GM21390 (cell line): ENCODE measurements at regions not wholly inside any gene's neighbourhood (a gene's known extent, or its start where the extent isn't known, plus 50 kb on each side); places are given as distances from the start of the nearest gene placed in this dataset.

Experiments used
- ATAC-seq: cut with Tn5 transposase; IDR thresholded peaks from one replicate; pipeline ENCODE4 v1.9.1; 2021; ENCODE audit not compliant: unreplicated experiment

DNA sequence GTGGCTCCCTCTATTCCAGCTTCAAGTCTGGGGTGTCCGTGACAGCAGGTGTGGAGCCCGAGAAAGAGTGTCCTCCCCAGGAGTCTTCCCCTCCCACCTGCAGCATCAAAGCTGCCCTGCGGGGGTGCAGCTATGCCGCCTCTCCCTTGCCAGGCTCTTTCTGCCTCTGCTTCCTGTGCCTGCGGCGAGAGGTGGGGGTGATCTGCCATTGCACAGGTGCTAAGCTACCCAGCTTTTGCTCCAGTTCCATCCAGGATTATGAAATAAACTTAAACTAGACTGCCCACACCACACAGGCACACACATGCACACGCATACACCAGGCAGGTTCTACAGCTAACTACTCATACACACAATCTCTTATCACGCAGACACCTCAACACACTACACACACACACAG, 104.7 kb upstream of the CLDN10 start:
- no peak for ATAC-seq

GRCh38 chr13:95451656-95452055, 100.9 kb upstream of the CLDN10 start:
- no peak for ATAC-seq

- ATAC-seq = no peak
These were observed 100.1 kb upstream of the CLDN10 start for GRCh38 chr13:95452375-95452774.

- no peak for ATAC-seq
These were observed 96.7 kb upstream of the CLDN10 start for GRCh38 chr13:95455782-95456181.

GRCh38 chr13:95456815-95457214, 95.7 kb upstream of the CLDN10 start:
- ATAC-seq = peak; percentile 19

DNA sequence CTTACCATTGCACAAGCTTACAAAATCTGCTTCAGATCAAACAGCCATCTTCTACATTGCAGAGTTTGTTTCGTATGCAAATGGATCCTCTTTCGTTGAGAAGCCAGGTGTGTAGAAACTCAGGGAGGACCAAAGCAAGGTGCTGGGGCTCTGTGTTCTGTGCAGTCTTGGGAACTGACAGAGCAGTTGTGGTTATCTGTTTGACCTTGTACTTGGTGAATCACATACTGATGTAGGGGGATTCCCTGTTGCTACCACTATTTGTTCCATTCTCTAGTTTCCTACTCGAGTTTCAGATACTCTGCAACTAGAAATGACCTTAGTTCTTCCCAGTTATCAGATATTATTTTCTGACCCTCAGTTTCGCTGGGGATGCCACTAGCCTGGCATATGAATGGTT, 95.2 kb upstream of the CLDN10 start:
- peak; percentile 94 for ATAC-seq

DNA sequence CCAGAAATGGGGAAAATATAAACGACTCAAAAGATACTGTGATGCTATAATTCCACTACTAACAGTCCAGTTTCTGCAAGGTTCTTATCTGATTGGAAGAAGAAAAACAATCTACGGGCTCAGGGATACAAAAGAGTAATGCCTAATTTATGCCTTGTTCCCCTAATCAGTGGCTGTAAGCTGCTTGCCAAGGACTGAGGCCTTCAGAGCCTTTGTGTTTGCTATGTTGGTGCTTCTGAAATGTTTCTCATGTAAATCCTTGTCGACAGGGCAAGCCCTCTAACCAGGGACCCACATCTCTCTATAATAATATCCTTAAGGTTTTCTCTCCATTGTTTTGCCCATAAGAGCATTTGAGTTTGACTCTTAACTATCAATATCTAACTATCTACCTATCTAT, 89.7 kb upstream of the CLDN10 start:
- no peak for ATAC-seq

DNA sequence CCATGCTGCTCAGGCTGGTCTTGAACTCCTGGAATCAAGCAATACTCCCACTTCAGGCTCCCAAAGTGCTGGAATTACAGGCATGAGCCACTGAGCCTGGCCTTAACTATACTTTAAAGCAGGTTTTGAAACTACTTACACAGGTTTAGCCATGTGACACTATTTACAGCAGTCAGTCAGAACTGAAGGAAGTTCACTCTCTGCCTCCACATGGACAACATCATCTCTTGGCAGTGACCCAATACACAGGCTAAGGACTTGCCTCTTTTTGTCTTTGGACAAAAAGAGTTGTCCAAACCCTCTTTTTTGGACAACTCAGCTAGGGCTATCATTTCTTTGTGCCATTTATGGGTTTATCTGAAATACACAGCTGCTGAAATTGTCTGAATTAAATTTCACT, 89.0 kb upstream of the CLDN10 start:
- ATAC-seq = no peak

GRCh38 chr13:95470574-95471366, 81.8 kb upstream of the CLDN10 start:
- ATAC-seq = no peak

DNA sequence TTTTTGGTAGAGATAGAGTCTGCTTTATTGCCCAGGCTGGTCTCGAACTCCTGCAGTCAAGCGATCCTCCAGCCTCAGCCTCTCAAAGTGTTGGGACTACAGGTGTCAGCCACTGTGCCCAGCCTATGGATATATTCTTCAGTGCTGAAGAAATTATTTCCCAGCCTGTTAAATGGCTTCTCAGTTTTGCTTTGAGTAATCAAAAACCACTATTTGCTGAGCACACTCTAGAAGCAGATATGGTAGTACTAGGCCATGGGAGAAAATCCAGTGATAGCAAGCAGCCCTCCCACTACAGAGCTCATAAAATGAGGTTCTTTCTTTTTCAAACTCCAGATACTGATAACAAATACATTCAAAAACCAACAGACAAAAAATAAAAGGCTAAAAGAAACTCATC, 80.6 kb upstream of the CLDN10 start:
- ATAC-seq = peak; percentile 40

DNA sequence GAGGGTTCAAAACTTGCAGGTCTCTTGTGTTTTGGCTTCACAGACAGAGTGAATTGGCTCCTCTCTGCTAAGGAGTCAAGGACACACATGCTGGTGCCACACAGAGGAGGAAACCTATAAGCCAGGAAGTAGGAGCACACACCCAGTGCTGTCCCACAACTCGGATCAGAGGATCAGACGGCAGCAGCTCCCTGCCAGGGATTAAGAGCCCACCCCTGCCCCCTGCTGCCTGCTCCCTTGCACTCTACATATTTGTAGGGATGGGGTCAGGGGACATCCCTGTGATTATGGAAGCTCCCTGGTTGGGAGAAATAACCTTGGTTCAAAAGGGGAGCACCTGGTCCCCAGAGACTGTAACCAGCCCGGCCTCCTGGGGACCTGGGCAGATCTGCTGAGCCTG, 77.5 kb upstream of the CLDN10 start:
- ATAC-seq = no peak

GRCh38 chr13:95477187-95477586, 75.3 kb upstream of the CLDN10 start:
- ATAC-seq = no peak

DNA sequence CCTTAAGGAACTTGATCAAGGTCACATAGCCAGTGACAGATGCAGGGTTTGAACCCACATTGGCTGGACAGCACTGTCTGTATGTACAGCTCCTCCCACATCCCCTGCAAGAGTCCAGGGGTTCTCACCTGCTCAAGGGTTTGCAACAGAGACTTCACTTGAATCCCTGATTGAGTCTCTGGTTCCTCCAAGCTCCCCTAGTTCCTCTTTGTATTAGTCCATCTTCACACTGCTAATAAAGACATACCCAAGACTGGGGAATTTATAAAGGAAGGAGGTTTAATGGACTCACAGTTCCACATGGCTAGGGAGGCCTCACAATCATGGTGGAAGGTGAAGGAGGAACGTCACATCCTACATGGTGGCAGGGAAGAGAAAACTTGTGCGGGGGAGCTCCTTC, 72.8 kb upstream of the CLDN10 start:
- peak; percentile 16 for ATAC-seq

DNA sequence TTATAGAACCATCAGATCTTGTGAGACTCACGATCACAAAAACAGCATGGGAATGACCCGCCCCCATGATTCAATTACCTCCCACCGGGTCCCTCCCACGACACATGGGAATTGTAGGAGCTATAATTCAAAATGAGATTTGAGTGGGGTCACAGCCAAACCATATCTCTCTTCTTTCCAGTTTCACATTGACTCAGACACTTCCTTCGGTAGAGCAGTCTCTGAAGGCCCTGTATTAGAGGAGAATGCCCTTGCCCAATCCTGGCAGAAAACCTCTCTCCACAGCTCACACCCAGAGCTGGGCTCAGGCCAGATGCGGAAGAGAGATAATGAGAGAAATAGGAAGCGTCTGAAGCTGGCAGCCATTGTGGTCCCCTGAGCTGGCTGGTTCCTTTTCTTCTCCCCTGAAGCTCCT, 72.4 kb upstream of the CLDN10 start:
- peak; percentile 60 for ATAC-seq

- no peak for ATAC-seq
These were observed 71.4 kb upstream of the CLDN10 start for GRCh38 chr13:95480791-95481780.

- ATAC-seq = no peak
These were observed 68.5 kb upstream of the CLDN10 start for GRCh38 chr13:95484052-95484451.

DNA sequence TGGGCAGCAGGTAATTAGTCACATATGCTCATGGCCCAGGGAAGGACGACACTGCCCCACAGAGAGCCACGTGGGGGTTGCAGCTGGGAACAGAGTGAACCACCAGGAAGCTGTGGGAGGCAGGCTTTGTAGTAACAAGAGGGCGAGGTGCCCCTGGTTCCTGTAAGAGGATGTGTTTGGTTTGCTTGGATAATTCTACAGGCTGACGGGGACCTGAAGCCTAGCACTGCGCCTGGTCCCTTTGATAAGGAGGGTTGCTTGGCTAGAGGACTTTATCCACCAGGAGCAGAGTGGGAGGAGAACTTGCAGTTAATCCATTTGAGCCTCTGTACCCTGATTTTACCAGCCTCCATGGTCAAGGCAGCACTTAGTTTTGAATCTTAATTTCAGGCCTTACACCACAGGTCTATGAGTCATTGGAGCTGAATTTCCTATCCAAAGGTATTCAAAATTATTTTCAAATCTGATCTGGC, 67.4 kb upstream of the CLDN10 start:
- ATAC-seq = no peak

GRCh38 chr13:95485518-95486144, 66.9 kb upstream of the CLDN10 start:
- no peak for ATAC-seq

DNA sequence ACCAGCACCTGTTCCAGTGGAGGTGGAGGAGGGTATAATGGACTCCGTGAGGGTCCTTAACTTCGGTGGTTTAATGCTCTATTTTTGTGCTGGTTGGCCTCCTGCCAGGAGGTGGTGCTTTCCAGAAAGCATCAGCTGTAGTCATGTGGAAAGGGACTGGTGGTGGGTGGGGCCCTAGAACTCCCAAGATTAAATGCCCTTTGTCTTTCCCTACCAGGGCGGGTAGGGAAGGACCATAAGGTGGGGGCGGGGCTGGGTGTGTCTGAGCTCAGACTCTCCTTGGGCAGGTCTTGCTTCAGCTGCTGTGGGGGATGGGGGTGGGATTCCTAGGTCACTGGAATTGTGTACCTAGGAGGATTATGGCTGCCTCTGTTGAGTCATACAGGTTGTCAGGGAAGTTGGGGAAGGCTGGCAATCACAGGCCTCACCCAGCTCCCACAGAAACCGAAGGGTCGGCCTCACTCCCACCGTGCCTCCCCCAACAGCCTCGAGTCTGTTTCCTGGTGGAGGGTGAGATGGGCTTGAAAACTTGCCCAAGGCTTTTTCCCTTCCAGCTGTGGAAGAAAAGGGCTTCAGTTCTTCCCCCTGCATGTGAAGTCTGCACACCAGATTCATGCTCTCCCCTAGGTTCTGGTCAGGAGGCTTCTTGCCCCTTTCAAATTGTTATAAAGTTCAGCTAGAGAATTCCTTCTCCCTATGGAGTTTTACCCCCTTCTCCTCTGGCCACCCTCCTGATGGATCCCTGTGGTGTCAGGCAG, 60.3 kb upstream of the CLDN10 start:
- ATAC-seq = no peak

DNA sequence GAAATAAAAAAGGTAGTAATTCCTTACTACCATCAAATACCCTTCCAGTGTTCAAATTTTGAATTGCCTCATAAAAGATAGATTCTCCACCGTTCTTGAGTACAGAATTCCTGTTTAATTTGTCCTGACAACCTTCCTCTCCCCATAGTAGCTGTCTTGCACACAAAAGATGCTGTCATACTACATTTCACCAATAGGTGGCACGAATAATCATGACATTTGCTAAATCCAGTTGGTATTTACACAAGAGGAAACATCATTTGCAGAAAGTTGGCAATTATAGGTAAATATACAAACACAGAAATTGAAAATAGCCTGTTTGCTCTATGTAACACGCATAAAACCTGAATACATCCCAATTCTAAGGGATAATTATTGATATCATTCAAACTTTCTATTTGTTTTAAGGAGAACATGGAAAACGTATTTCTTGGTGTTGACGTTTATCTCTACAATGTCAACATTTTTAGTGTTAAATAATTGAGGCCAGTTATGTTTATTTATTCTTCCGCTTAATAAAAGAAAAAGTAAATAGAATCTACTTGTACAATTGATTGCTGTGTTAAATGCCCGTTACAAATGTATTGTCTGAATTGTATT, 58.3 kb upstream of the CLDN10 start:
- ATAC-seq = peak; percentile 79
